T-helper 2 cell (primary cell): ENCODE measurements at regions not wholly inside any gene's neighbourhood (a gene's known extent, or its start where the extent isn't known, plus 50 kb on each side); places are given as distances from the start of the nearest gene placed in this dataset.
"Not testable (repeated sequence)": the region's sequence is repeated elsewhere in the genome, so short reads cannot be mapped to it uniquely, and the experiment has no call there.

ENCODE experiments used
- DNase-seq, 5 experiments: peaks; one replicate each; pipeline versions ENCODE4 v3.0.0 to v3.0.0-alpha.2; 2012 to 2022

- DNase-seq = no peak
Measured at GRCh38 chr10:63675171-63675570, 154.0 kb downstream of the REEP3 start.

DNA sequence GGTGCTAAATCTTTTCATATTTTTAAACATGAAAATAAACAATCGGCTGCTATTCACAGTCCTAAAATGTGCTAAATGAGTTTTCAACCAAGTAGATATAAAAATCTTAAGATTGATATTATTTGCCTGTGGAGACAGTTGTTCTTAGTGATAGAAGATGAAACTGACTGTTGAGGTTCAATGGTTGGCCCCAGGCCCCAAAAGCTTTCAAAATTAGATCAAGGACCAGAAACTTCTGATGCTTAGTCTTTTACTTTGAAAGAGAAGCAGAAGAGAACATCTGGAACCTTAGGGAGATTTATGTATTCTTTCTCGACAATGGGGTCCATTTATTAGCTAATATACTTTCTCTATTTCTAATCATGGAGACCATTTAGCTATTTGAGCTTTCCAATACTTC, 155.8 kb downstream of the REEP3 start:
- DNase-seq = no peak

DNA sequence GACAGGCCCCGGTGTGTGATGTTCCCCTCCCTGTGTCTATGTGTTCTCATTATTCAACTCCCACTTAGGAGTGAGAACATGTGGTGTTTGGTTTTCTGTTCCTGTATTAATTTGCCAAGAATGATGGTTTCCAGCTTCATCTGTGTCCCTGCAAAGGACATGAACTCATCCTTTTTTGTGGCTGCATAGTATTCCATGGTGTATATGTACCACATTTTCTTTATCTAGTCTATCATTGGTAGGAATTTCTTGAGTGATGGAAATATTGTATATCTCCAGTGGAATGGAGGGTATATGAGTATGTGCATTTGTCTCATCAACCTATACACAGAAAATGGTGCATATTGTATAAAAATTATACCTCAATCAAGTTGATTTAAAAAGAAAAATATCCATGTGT, 159.3 kb downstream of the REEP3 start:
- not testable (repeated sequence) for DNase-seq

DNA sequence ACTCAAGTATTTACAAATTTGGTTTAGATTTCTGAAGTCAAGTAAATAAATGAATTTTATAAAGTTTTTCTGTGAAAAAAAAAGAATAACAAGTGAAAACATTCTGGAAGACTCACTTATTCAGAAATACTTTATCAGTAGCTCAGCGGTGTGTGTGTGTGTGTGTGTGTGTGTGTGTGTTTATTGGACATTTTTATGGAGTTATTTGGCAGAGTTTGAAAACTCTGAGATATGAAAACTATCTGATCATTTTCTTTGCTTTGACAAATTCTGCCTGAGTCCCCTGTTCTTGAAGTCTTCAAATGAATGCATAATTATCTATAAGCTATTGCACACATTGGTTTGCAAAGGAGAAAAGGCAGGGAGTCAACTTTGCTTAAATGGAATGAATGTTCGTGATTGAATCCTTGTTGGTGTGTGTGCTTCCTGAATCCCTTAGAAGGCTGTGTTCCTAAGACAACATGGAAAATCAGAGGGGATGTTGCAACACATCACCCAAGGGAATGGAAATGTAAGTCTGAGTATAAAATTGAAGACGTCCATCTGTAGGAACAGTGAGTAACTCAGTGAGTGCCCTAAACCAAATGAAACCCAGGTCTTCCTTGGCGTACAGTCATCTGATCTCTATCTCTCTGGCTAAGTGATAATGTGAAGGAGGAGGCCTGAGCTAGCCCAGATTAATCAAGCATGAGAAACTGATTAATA, 160.9 kb downstream of the REEP3 start:
- peak in 1 of 5 experiments; percentile 40 for DNase-seq

DNA sequence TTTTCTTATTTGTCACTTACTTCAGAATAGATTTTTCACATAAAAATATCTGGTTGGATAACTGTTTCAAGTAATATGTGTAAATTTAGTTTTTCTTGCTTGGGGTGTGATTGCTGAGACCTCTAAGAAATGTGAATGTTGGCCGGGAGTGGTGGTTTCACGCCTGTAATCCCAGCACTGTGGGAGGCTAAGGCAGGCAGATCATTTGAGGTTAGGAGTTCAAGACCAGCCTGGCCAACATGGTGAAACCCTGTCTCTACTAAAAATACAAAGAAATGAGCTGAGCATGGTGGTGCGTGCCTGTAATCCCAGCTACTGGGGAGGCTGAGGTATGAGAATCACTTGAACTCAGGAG, 161.5 kb downstream of the REEP3 start:
- not testable (repeated sequence) for DNase-seq

GRCh38 chr10:63683223-63683622, 162.0 kb downstream of the REEP3 start:
- DNase-seq = peak in 1 of 5 experiments; percentile 67

- DNase-seq = no peak
Measured at GRCh38 chr10:63683686-63684085, 162.5 kb downstream of the REEP3 start.

DNA sequence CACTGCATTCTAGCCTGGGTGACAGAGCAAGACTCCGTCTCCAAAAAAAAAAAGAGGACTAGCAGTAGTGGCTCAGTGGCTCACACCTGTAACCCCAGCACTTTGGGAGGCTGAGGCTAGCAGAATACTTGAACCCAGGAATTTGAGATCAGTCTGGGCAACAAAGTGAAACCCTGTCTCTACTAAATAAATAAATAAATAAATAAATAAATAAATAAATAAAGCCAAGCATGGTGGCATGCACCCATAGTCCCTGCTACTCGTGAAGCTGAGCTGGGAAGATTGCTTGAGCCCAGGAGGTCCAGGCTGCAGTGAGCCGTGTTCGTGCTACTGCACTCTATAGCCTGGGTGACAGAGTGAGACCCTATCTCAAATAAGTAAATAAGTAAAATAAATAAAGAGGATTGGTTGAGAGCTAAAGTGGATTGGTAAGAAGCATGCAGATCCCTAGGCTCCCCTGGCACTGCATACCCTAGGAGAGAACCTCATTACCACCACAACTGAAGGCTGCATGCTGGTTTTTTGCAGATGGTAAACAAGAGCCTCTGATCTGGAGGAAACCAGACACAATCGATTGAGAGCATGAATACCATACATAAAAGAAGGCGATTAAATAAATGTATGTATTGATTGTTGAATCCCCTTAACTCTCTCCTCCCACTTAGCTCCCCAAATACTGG, 163.2 kb downstream of the REEP3 start:
- DNase-seq = no peak

DNA sequence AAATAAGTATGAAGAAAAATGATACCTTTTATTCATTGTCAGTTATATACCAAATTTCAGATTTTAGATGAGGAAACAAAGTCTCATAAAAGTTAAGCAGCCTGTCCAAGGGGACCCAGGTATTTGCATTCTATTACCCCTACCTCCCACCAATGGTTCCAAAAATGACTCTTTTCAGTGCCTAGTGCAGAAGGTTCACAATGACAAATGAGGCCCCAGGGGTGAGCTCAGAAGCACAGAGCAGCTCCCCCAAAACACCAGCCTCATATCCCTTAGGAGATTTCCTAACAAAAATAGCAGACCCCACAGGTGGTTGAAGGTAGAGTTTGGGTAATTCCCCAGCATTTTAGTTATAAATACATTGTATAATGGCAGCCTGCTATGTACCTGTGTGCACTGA, 168.6 kb downstream of the REEP3 start:
- no peak for DNase-seq

DNA sequence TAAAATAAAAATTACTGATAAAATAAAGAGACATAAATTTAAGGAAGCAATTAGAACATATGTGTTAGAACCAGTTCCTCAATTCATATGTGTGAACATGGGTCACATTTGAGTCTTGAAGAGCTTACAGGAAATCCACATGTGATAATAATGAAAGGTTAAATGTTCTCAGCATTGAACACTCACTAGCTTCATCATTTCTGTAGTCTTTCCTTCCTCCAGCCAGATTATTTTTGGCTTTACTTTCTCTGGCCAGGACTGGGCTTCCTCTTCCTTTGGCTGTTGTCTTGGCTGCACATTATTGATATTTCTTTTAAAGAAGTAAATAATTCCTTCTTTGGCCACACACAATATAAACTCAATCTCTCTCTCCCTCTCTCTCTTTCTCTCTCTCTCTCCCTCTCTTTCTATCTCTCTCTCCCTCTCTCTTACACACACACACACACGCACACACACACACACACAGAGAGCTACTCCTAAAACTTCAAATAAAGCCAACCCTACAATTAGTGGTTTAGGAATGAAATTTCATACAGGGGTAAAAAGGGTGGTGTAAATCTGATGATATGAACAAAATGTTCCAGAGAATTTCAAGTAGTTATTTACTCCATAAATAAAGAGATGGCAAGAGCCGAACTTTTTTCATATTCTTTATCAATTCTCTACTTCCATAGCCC, 171.2 kb downstream of the REEP3 start:
- no peak for DNase-seq

GRCh38 chr10:63693021-63693420, 171.8 kb downstream of the REEP3 start:
- DNase-seq = not testable (repeated sequence)

DNA sequence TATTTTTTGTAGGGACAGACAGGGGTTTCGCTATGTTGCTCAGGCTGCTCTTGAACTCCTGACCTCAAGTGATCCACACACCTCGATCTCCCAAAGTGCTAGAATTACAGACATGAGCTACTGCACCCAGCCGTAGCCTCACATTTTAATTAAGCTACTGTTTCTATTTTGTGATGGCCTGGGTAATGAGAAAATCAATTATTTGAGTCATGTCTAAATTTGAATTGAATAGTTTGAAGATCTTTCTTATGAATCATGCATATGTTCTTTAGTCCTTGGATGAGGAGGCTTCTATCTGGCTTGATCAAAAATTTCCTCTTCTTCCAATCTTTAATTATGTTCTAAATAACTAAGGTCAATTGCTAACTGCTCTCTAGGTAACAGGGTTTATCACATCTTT, 175.0 kb downstream of the REEP3 start:
- DNase-seq = no peak

DNA sequence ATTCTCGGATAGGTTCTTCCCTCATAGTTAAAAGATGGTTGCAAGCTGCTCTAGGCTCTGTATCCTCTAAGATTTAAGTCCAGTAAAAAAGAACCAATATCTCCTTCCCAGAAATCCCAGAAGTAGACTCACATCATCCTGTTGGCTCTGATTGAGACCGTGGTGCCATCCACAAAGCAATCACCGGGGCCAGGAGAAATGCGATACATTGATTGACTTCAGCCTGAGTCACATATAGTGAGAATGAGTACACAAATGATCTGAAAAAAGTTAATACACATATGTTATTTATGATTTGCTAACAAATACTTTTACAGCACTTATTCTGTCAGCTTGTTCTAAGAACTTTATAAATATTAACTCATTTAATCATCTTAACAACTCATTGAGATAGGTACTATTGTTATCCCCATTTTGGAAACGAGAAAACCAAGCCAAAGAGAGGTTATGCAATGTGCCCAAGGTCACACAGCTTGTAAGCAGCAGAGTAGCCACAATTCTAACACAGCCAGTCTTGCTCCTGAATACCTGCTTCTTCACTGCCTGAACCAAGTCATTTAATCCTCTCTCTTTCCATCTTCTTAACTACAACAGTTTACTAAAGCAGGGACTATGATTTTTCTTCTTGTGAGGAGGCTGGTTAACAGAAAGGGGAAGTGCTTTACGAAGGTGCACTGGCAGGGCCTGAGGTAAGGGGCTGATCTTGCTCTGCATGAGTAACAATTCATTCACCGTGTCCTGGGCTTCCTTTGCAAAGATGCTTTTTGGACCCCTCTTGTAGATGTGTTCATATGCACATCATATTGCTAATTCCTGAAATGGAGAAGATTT, 177.0 kb downstream of the REEP3 start:
- DNase-seq = no peak

GRCh38 chr10:63698787-63699150, 177.6 kb downstream of the REEP3 start:
- DNase-seq = no peak

DNA sequence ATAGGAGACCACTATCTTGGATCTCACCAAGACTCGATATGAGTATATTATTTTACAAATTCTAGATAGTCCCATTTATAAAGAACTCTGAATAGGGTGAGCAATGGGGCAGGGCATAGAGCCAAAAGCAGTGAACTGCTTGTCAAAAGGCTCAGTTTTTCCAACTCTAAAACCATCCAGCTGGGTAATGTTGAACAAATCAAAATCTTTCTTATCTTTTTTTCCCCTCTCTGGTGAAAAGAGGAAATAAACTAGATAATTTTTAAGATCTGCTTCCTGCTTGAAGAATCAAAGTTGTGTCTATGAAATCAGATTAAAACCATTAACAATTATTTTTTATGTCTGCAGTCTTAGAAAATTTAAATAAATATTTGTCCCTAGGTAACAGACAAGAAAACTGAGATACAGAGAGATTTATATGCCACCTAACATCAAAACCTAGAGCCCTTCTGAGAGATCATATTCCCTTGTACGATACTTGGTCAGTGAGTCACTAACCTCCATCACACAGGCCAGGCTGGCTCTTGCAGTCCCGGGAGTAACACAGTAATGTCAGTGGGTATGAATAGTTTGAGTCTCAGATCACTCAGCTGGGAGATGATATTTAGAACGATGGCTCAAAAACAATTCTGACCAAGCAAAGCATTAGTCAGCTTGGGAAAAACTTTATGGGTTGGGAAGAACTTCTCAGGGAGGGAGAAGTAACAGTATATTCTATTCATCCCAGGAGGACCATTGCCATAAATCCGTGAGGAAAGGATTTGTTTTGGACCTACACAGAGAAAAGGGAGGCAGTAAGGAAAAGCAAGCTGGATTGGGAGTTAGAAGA, 178.8 kb downstream of the REEP3 start:
- DNase-seq = no peak

GRCh38 chr10:63700631-63701156, 179.5 kb downstream of the REEP3 start:
- DNase-seq = no peak

- no peak for DNase-seq
Measured at GRCh38 chr10:63702092-63702491, 180.9 kb downstream of the REEP3 start.

DNA sequence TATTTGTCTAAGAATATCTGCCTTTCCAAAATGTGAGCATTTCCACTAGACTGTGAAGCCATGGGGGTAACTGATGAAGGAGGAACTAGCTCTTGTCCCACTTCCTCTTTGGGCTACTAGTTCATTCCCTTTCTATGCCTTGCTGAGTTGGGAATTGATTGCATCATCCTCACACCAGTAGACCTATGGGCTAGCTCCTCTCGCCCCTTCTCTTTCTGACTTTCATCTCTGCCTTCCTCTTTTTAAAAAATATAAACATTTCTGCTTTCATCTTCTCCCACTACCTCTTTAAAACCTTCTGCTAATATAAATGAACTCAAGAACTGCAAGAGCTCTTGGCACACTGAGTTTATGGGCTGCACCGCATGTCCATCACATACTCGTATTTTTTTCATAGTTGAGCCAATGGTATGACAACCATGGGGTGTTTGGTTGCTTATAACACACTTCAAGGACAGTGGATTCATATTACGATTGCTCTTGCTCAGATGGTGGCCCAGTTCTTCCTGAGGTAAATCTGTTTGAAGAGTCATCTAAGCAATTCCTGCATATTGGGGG, 182.0 kb downstream of the REEP3 start:
- no peak for DNase-seq

DNA sequence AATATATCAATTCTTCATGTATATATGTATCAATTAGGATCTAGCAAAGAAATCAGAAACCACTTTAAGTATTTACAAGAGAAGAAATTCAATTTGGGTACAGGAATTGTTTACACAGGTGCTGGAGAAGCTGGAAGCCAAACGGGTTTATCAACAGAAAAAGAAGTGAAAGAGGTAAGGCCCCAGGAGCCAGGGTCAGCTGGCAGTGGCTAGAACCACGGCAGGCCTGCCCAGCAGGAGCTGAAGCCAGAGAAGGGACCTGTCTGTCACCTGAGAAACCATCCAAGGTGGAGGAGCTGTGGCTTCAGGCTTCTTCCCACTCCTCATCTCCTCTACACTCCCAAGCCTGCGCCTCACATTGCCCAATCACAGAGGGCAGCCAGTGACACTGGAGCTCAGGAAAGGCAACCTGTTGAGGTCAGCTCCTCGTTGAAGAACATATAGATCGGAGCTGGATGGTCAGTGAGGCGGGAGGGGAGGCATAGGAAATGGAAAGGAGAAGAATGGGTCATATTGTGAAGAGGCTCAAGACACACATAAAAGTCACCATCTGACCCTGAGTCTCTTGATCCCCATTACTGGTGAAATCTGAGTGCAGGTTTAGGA, 182.6 kb downstream of the REEP3 start:
- DNase-seq = no peak

DNA sequence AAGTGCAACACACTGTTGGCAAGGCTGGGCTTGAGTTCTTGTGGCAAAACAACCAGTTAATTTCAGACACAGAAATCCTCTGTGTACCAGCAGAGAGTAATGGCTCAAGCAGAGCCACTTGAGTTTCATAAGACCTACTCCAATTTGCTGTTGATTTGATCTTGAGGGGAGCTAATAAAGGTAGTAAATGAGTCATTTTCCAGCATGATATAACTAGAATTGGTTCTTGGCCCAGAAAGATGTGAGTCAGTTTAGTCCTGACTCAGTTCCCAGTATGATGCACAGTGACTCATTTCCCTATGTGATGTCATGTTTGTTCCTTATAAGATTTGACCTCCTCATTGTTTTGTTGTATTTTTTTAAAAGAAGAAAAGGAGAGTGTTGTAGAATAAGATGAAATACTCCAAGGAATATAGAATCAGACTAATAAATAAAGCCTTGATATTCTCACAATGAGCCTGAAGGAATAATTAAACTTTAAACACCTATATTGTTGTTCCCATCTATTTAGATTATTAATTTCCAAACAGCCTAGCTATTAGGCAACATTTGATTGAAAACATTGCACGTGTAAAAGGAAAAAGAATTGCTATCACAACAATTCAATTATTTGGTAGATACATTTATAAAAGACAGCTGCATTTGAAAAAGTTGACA, 186.2 kb downstream of the REEP3 start:
- DNase-seq = peak in 1 of 5 experiments; percentile 77

- no peak for DNase-seq
Measured at GRCh38 chr10:63708421-63708820, 187.2 kb downstream of the REEP3 start.
